ENCODE measurements at regions not wholly inside any gene's neighbourhood (a gene's known extent, or its start where the extent isn't known, plus 50 kb on each side); places are given as distances from the start of the nearest gene placed in this dataset.

DNA sequence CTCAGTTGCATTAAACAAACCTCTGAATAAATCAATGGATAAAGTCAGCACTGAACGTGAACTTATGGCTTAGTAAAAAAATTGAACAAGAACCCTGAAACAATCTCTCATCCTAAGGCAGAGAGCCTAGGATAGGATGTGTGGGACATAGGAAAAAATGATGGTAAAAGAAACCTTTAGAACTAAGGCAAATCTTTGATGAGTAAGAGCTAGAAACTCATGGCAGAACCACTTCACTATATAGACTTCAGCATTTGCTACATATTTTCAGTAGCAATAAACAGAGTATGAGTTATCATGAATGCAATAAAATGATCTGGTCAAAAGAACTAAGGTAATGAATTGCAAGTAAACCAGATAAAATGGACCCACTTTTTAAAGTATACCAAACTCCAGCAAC lies 725.8 kb upstream of the DPPA4 start (continued):
- TF ChIP-seq, protein P1, sequence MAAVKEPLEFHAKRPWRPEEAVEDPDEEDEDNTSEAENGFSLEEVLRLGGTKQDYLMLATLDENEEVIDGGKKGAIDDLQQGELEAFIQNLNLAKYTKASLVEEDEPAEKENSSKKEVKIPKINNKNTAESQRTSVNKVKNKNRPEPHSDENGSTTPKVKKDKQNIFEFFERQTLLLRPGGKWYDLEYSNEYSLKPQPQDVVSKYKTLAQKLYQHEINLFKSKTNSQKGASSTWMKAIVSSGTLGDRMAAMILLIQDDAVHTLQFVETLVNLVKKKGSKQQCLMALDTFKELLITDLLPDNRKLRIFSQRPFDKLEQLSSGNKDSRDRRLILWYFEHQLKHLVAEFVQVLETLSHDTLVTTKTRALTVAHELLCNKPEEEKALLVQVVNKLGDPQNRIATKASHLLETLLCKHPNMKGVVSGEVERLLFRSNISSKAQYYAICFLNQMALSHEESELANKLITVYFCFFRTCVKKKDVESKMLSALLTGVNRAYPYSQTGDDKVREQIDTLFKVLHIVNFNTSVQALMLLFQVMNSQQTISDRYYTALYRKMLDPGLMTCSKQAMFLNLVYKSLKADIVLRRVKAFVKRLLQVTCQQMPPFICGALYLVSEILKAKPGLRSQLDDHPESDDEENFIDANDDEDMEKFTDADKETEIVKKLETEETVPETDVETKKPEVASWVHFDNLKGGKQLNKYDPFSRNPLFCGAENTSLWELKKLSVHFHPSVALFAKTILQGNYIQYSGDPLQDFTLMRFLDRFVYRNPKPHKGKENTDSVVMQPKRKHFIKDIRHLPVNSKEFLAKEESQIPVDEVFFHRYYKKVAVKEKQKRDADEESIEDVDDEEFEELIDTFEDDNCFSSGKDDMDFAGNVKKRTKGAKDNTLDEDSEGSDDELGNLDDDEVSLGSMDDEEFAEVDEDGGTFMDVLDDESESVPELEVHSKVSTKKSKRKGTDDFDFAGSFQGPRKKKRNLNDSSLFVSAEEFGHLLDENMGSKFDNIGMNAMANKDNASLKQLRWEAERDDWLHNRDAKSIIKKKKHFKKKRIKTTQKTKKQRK (IDR thresholded peaks at IDR 0.05; ENCODE audit: borderline replicate concordance, low read depth, low read length), result no peak
- TF ChIP-seq CCAR2 (IDR thresholded peaks at IDR 0.05; ENCODE audit: low read depth, low read length) (no peak), ZNF431 (CRISPR knock-in tag; IDR thresholded peaks at IDR 0.05) (no peak), EP300 (IDR thresholded peaks at IDR 0.05; ENCODE audit: low read length) (no peak), ZNF785 (CRISPR knock-in tag; IDR thresholded peaks at IDR 0.05) (no peak), MYBL2 (IDR thresholded peaks at IDR 0.05; ENCODE audit: low read depth) (no peak), MYBL2 (CRISPR knock-in tag; IDR thresholded peaks at IDR 0.05; ENCODE audit: borderline replicate concordance) (no peak), SMARCB1 (IDR thresholded peaks at IDR 0.05; ENCODE audit: insufficient read length, low read depth) (no peak)

DNA sequence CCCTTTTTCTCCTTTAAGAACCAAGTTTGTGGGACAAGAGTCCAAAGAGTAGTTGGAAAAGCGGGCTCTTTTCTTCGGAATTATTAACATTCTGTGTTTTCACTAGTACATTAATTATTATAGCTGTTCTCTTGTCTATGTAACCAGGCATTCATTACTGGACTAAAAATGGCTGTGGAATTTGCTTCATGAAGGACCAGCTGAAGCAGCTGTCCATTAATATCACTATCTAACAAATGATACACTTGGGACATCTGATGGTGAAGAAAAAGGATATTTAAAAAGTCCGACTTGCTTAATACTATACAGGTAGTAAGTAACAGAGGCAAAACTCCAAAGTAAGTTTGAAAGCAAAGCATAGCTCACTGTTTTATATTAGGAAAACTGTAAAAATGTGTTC lies 728.9 kb upstream of the DPPA4 start:
- no peak for DNase-seq (ENCODE audit: extremely low read depth in 1 of 4, low spot score in 3 of 4)
- no peaks in the 10 kb centered on the region for H3K36me3 ChIP-seq (ENCODE audit: control insufficient read depth, insufficient read depth, low read length)
- FAIRE-seq, result no peak
- no peak for ATAC-seq
- in situ Hi-C loops (cut with MboI), result no loop called here
- H3K9me3 ChIP-seq (replicated peaks; ENCODE audit: control insufficient read depth, insufficient read depth, low read depth, low read length), result no peaks in the 10 kb centered on the region
- H3K9ac ChIP-seq (ENCODE audit: insufficient read depth in 1 of 2, low read depth in 2 of 2, low read length in 2 of 2), result no peak overlapping the region
- no peak overlapping the region for H3K4me3 ChIP-seq
- 0% methylated on average over 3 of the region's 3 CpGs for WGBS (ENCODE audit: insufficient coverage, low coverage, missing lambda C conversion rate)
- H3K9me1 ChIP-seq (ENCODE audit: control insufficient read depth, insufficient read depth, low read length), result no peaks in the 10 kb centered on the region
- ChIA-PET POLR2A (no interaction called here), CTCF (ENCODE audit: low intra/inter-chr PET ratio) (no interaction called here)
- intact Hi-C loops (cut with micrococcal nuclease), result no loop called here
- no peak overlapping the region for H3K27ac ChIP-seq (ENCODE audit: extremely low read depth, low read depth, low read length)
- no peaks in the 10 kb centered on the region for H4K20me1 ChIP-seq (replicated peaks; ENCODE audit: control insufficient read depth, insufficient read depth, low read length)
- H2AFZ ChIP-seq (ENCODE audit: low read depth, low read length), result no peak overlapping the region
- H3K4me1 ChIP-seq (replicated peaks in 1 of 2; ENCODE audit: control insufficient read depth in 2 of 2, insufficient read depth in 2 of 2, low read length in 2 of 2), result no peaks in the 10 kb centered on the region
- H3K4me2 ChIP-seq (ENCODE audit: insufficient read depth, low read length), result no peak overlapping the region
- no peaks in the 10 kb centered on the region for H3K27me3 ChIP-seq (ENCODE audit: control insufficient read depth in 2 of 2, insufficient read depth in 2 of 2, low read length in 2 of 2)
- no TSS peak for BruUV-seq (replicated peaks)
- H3K79me2 ChIP-seq (ENCODE audit: control insufficient read depth, insufficient read depth, low read length), result no peaks in the 10 kb centered on the region
- TF ChIP-seq, protein P2, sequence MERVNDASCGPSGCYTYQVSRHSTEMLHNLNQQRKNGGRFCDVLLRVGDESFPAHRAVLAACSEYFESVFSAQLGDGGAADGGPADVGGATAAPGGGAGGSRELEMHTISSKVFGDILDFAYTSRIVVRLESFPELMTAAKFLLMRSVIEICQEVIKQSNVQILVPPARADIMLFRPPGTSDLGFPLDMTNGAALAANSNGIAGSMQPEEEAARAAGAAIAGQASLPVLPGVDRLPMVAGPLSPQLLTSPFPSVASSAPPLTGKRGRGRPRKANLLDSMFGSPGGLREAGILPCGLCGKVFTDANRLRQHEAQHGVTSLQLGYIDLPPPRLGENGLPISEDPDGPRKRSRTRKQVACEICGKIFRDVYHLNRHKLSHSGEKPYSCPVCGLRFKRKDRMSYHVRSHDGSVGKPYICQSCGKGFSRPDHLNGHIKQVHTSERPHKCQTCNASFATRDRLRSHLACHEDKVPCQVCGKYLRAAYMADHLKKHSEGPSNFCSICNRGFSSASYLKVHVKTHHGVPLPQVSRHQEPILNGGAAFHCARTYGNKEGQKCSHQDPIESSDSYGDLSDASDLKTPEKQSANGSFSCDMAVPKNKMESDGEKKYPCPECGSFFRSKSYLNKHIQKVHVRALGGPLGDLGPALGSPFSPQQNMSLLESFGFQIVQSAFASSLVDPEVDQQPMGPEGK (CRISPR knock-in tag; IDR thresholded peaks at IDR 0.05; ENCODE audit: borderline replicate concordance), result no peak
- TF ChIP-seq ZNF12 (CRISPR knock-in tag; IDR thresholded peaks at IDR 0.05) (no peak), RB1 (IDR thresholded peaks at IDR 0.05; ENCODE audit: low read depth) (no peak), PCBP1 (IDR thresholded peaks at IDR 0.05; ENCODE audit: low read depth, low read length, poor library complexity, severe bottlenecking) (no peak)
- TF ChIP-seq, protein P3, sequence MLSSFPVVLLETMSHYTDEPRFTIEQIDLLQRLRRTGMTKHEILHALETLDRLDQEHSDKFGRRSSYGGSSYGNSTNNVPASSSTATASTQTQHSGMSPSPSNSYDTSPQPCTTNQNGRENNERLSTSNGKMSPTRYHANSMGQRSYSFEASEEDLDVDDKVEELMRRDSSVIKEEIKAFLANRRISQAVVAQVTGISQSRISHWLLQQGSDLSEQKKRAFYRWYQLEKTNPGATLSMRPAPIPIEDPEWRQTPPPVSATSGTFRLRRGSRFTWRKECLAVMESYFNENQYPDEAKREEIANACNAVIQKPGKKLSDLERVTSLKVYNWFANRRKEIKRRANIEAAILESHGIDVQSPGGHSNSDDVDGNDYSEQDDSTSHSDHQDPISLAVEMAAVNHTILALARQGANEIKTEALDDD (IDR thresholded peaks at IDR 0.05), result no peak
- TF ChIP-seq, protein P4, sequence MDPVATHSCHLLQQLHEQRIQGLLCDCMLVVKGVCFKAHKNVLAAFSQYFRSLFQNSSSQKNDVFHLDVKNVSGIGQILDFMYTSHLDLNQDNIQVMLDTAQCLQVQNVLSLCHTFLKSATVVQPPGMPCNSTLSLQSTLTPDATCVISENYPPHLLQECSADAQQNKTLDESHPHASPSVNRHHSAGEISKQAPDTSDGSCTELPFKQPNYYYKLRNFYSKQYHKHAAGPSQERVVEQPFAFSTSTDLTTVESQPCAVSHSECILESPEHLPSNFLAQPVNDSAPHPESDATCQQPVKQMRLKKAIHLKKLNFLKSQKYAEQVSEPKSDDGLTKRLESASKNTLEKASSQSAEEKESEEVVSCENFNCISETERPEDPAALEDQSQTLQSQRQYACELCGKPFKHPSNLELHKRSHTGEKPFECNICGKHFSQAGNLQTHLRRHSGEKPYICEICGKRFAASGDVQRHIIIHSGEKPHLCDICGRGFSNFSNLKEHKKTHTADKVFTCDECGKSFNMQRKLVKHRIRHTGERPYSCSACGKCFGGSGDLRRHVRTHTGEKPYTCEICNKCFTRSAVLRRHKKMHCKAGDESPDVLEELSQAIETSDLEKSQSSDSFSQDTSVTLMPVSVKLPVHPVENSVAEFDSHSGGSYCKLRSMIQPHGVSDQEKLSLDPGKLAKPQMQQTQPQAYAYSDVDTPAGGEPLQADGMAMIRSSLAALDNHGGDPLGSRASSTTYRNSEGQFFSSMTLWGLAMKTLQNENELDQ (CRISPR knock-in tag; IDR thresholded peaks at IDR 0.05; ENCODE audit: borderline replicate concordance), result no peak

Data from K562 (cell line).